Stimulated activated naive CD4-positive, alpha-beta T cell treated with Interleukin-2 at 50 U/mL for 16 hours (primary cell): ENCODE measurements at regions not wholly inside any gene's neighbourhood (a gene's known extent, or its start where the extent isn't known, plus 50 kb on each side); places are given as distances from the start of the nearest gene placed in this dataset.

Experiments
- DNase-seq: peaks from one replicate; lab custom pipeline; 2025; lab: John Stamatoyannopoulos, UW

GRCh38 chr3:107992976-107993684 is 97.7 kb downstream of the CD47 start:
- DNase-seq: no peak

GRCh38 chr3:107990926-107991325 is 99.9 kb downstream of the CD47 start:
- DNase-seq: no peak

- no peak for DNase-seq
Measured at GRCh38 chr3:107990433-107990832, 100.4 kb downstream of the CD47 start.

- DNase-seq: no peak
Measured at GRCh38 chr3:107989661-107990060, 101.2 kb downstream of the CD47 start.

- no peak for DNase-seq
Measured at GRCh38 chr3:107988460-107989175, 102.2 kb downstream of the CD47 start.

GRCh38 chr3:107987036-107987939 is 103.5 kb downstream of the CD47 start:
- DNase-seq: no peak

- no peak for DNase-seq
Measured at GRCh38 chr3:107986505-107986904, 104.3 kb downstream of the CD47 start.

- DNase-seq: no peak
Measured at GRCh38 chr3:107985496-107985895, 105.3 kb downstream of the CD47 start.

GRCh38 chr3:107983247-107983646 is 107.6 kb downstream of the CD47 start:
- DNase-seq: no peak

GRCh38 chr3:107982165-107982564 is 108.7 kb downstream of the CD47 start:
- DNase-seq: no peak

- DNase-seq: no peak
Measured at GRCh38 chr3:107981471-107982111, 109.2 kb downstream of the CD47 start.

- no peak for DNase-seq
Measured at GRCh38 chr3:107979538-107979937, 111.3 kb downstream of the CD47 start.

- no peak for DNase-seq
Measured at GRCh38 chr3:107978131-107979055, 112.4 kb downstream of the CD47 start.

- DNase-seq: no peak
Measured at GRCh38 chr3:107977221-107978130, 113.4 kb downstream of the CD47 start.

GRCh38 chr3:107976202-107976800 is 114.5 kb downstream of the CD47 start:
- DNase-seq: no peak

GRCh38 chr3:107975529-107976201 is 115.2 kb downstream of the CD47 start:
- DNase-seq: no peak

- DNase-seq: no peak
Measured at GRCh38 chr3:107973961-107974360, 116.9 kb downstream of the CD47 start.

GRCh38 chr3:107973152-107973551 is 117.7 kb downstream of the CD47 start:
- no peak for DNase-seq
